ENCODE measurements at regions not wholly inside any gene's neighbourhood (a gene's known extent, or its start where the extent isn't known, plus 50 kb on each side); places are given as distances from the start of the nearest gene placed in this dataset.

DNA sequence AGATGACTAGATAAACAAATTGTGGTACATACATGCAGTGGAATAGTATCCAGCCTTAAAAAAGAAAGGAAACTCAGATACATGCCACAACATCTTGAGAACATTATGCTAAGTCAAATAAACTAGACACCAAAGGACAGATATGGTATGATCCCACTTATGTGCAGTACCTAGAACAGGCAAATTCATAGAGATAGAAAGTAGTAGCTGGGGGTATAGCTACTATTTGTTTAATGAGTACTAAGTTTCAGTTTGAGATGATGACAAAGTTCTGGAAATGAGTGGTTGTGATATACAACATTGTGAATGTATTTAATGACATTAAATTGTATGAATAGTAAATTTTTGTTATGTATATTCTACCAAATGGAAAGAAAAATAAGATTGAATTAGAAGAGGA lies 477.2 kb upstream of the CFAP20DC start:
- no peak for TF ChIP-seq POLR2AphosphoS5 (IDR thresholded peaks at IDR 0.05)
- TF ChIP-seq POLR2A (IDR thresholded peaks at IDR 0.05): no peak
- no peak for TF ChIP-seq EP300 (IDR thresholded peaks at IDR 0.05)
- TF ChIP-seq, protein P1, sequence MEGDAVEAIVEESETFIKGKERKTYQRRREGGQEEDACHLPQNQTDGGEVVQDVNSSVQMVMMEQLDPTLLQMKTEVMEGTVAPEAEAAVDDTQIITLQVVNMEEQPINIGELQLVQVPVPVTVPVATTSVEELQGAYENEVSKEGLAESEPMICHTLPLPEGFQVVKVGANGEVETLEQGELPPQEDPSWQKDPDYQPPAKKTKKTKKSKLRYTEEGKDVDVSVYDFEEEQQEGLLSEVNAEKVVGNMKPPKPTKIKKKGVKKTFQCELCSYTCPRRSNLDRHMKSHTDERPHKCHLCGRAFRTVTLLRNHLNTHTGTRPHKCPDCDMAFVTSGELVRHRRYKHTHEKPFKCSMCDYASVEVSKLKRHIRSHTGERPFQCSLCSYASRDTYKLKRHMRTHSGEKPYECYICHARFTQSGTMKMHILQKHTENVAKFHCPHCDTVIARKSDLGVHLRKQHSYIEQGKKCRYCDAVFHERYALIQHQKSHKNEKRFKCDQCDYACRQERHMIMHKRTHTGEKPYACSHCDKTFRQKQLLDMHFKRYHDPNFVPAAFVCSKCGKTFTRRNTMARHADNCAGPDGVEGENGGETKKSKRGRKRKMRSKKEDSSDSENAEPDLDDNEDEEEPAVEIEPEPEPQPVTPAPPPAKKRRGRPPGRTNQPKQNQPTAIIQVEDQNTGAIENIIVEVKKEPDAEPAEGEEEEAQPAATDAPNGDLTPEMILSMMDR (IDR thresholded peaks at IDR 0.05): no peak
- Histone ChIP-seq H3K27me3 (no peaks in the 10 kb centered on the region), H3K4me3 (no peak overlapping the region), H3K27ac (no peak overlapping the region), H3K4me1 (no peaks in the 10 kb centered on the region), H3K36me3 (no peaks in the 10 kb centered on the region), H3K9me3 (no peaks in the 10 kb centered on the region)
- intact Hi-C loops (cut with DNase I): no loop called here
- DNase-seq: no peak

DNA sequence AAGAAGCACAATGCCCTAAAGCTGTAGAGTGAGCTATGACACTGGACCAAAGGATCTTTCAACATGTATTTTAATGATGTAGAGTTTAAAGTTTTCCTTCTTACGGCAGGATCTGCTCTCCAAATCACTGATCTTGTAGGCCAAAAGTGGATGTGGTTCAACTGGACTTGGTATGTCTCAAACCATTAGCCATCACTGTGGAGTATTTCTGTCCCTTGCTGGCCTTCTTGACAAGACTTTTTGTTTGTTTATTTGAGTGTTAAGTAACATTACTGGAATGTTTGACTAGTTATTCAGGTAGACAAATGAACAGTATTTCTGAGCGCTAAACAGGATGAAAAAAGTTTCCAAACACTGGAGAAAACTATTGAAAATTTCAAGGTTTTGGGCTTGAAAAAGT lies 472.7 kb upstream of the CFAP20DC start:
- WGBS, 2 donors: 95 to 96% methylated on average over 2 of the region's 2 CpGs
- Histone ChIP-seq H3K27me3 (no peaks in the 10 kb centered on the region), H3K36me3 (no peaks in the 10 kb centered on the region), H3K9me3 (no peaks in the 10 kb centered on the region), H3K4me3 (no peak overlapping the region), H3K27ac (no peak overlapping the region), H3K4me1 (no peaks in the 10 kb centered on the region)
- no peak for DNase-seq
- TF ChIP-seq, protein P1 (IDR thresholded peaks at IDR 0.05): no peak
- TF ChIP-seq POLR2AphosphoS5 (IDR thresholded peaks at IDR 0.05): no peak
- no peak for TF ChIP-seq EP300 (IDR thresholded peaks at IDR 0.05)
- no peak for TF ChIP-seq POLR2A (IDR thresholded peaks at IDR 0.05)
- intact Hi-C loops (cut with DNase I): no loop called here

DNA sequence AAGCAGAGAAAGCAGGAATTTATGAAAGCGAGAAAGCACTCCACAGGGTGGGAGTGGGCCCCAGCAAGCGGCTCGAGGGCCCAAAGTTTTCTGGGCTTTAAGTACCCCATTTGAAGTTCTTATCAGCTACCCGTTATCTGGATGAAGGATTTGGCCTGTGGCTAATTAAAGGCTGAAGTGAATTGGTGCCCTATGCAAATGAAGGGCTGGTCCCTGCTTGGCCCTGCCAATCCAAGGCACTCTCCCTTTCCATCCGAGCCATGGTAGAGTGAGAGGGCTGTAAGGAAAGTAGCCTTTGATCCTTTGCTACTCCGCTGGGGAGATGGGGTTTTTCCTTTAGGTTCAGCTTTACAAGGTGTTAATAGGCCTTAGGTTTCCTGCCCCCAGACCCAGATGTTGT lies 469.3 kb upstream of the CFAP20DC start:
- TF ChIP-seq, protein P1 (IDR thresholded peaks at IDR 0.05): no peak
- TF ChIP-seq POLR2A (IDR thresholded peaks at IDR 0.05) (no peak), POLR2AphosphoS5 (IDR thresholded peaks at IDR 0.05) (no peak), EP300 (IDR thresholded peaks at IDR 0.05) (no peak)

DNA sequence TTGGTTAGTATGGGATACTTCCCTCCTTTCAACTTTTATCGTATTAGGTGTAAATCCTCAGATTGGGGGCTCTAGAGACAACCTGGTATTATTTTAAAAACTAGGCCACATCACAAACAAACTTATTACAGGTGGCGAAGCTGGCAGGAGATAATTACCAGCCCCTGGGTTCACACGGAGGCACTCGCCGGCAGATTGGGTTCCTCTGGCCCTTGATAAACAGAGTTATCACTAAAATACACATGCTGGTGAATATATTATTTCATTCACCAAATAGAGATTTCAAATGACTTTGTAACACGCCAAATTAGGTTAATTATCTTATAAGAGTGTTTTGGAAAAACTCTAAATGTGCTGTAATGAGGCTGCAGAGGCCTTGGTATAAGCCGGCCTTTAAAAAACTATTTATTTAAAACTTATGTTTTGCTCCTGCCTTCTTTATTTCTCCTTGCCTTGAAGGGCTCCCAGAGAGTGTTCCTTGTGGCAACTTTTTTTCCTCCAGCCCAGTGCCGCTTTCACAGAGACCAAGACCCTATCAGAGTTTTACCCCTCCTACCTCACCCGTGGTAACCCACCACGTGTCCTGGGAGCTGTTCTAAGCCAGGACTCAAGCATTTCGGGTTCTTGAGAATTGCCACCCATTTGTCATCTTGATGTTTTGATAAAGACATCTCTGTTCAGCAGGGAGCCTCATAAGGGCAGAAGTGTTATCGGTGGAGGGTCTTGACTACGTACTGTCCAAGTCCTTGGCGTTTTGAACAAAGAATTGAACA lies 468.6 kb upstream of the CFAP20DC start:
- H3K4me1 ChIP-seq: no peaks in the 10 kb centered on the region
- H3K36me3 ChIP-seq: no peaks in the 10 kb centered on the region
- H3K4me3 ChIP-seq: no peak overlapping the region
- TF ChIP-seq POLR2A (IDR thresholded peaks at IDR 0.05) (no peak), EP300 (IDR thresholded peaks at IDR 0.05) (no peak), POLR2AphosphoS5 (IDR thresholded peaks at IDR 0.05) (no peak)
- TF ChIP-seq, protein P1 (IDR thresholded peaks at IDR 0.05): no peak
- no peaks in the 10 kb centered on the region for H3K9me3 ChIP-seq
- DNase-seq: no peak
- H3K27ac ChIP-seq: no peak overlapping the region
- 90 to 93% methylated on average over 14 of the region's 14 CpGs for WGBS, 2 donors
- intact Hi-C loops (cut with DNase I): no loop called here
- H3K27me3 ChIP-seq: no peaks in the 10 kb centered on the region

More for the DNA sequence above, 469.3 kb upstream of the CFAP20DC start:
- Histone ChIP-seq H3K9me3 (no peaks in the 10 kb centered on the region), H3K27me3 (no peaks in the 10 kb centered on the region), H3K4me3 (no peak overlapping the region), H3K36me3 (no peaks in the 10 kb centered on the region), H3K4me1 (no peaks in the 10 kb centered on the region), H3K27ac (no peak overlapping the region)
- intact Hi-C loops (cut with DNase I): no loop called here
- WGBS, 2 donors: 89 to 92% methylated on average over 6 of the region's 6 CpGs
- DNase-seq: no peak

DNA sequence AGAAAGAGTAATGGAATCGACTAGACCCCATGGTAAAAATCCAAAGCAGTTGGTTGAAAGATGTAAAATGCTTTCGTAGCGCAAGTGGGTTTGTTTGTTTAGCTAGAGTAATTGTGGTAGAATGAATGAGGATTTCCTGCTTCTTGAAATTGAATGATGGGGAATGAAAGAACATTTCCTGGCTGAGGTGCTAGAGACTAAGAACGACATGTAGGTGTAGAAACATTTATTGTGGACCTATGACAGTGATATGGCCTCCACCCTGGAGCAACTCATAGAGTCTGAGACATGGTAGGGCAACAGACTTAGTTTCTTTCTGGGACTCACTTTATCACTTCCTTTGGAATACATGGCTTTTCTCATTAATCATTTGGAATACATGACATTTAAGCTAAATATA lies 467.6 kb upstream of the CFAP20DC start:
- no peaks in the 10 kb centered on the region for H3K27me3 ChIP-seq
- DNase-seq: no peak
- H3K4me3 ChIP-seq: no peak overlapping the region
- no peaks in the 10 kb centered on the region for H3K36me3 ChIP-seq
- no peaks in the 10 kb centered on the region for H3K4me1 ChIP-seq
- no peak for TF ChIP-seq EP300 (IDR thresholded peaks at IDR 0.05)
- TF ChIP-seq POLR2A (IDR thresholded peaks at IDR 0.05): no peak
- no peak for TF ChIP-seq POLR2AphosphoS5 (IDR thresholded peaks at IDR 0.05)
- TF ChIP-seq, protein P1 (IDR thresholded peaks at IDR 0.05): no peak
- no peak overlapping the region for H3K27ac ChIP-seq
- intact Hi-C loops (cut with DNase I): no loop called here
- H3K9me3 ChIP-seq: no peaks in the 10 kb centered on the region
- 36 to 59% methylated on average over 4 of the region's 4 CpGs for WGBS, 2 donors

Measured in sigmoid colon (tissue), 6 donors.